ENCODE measurements at regions not wholly inside any gene's neighbourhood (a gene's known extent, or its start where the extent isn't known, plus 50 kb on each side); places are given as distances from the start of the nearest gene placed in this dataset.

- intact Hi-C loops (cut with micrococcal nuclease) = no loop called here
- TF ChIP-seq CTCF (IDR thresholded peaks at IDR 0.05) = no peak
- Mint-ChIP-seq H3K4me3 (no peak overlapping the region), H3K9me3 (no peaks in the 10 kb centered on the region), H3K36me3 (ENCODE audit: low read depth) (no peaks in the 10 kb centered on the region), H3K4me1 (peaks cover 13% of the 10 kb centered on the region), H3K27me3 (peaks cover 9% of the 10 kb centered on the region), H3K27ac (no peak overlapping the region)
- no peak for ATAC-seq (ENCODE audit: low read depth)
- no peak for DNase-seq
- CTCF ChIA-PET = no interaction called here
- POLR2A ChIA-PET = no interaction called here
These were observed 457.4 kb upstream of the PROK2 start for GRCh38 chr3:72242326-72242725.

GRCh38 chr3:72241525-72241924 lies 456.6 kb upstream of the PROK2 start:
- Mint-ChIP-seq H3K27ac (no peak overlapping the region), H3K4me1 (peaks cover 11% of the 10 kb centered on the region), H3K4me3 (no peak overlapping the region), H3K36me3 (ENCODE audit: low read depth) (no peaks in the 10 kb centered on the region), H3K9me3 (no peaks in the 10 kb centered on the region), H3K27me3 (peaks cover 9% of the 10 kb centered on the region)
- DNase-seq (no peak), ATAC-seq (ENCODE audit: low read depth) (no peak)
- CTCF ChIA-PET = no interaction called here
- intact Hi-C loops (cut with micrococcal nuclease) = no loop called here
- POLR2A ChIA-PET = no interaction called here
- TF ChIP-seq CTCF (IDR thresholded peaks at IDR 0.05) = no peak

GRCh38 chr3:72240531-72240930 lies 455.6 kb upstream of the PROK2 start:
- DNase-seq (no peak), ATAC-seq (ENCODE audit: low read depth) (no peak)
- ChIA-PET POLR2A (no interaction called here), CTCF (interaction anchor here (0.7 kb wide), 1 partner anchor 266 kb away, joined by 3 read pairs; no protein-coding TSS in a partner anchor)
- no peaks in the 10 kb centered on the region for H3K36me3 Mint-ChIP-seq (ENCODE audit: low read depth)
- H3K4me3 Mint-ChIP-seq = no peak overlapping the region
- intact Hi-C loops (cut with micrococcal nuclease) = no loop called here
- peaks cover 6% of the 10 kb centered on the region for H3K27me3 Mint-ChIP-seq
- peaks cover 9% of the 10 kb centered on the region for H3K4me1 Mint-ChIP-seq
- no peak overlapping the region for H3K27ac Mint-ChIP-seq
- no peaks in the 10 kb centered on the region for H3K9me3 Mint-ChIP-seq
- TF ChIP-seq CTCF (IDR thresholded peaks at IDR 0.05) = no peak

- no peak for TF ChIP-seq CTCF (IDR thresholded peaks at IDR 0.05)
- Mint-ChIP-seq H3K36me3 (ENCODE audit: low read depth) (no peaks in the 10 kb centered on the region), H3K4me3 (no peak overlapping the region), H3K27ac (no peak overlapping the region), H3K4me1 (peaks cover 3% of the 10 kb centered on the region), H3K9me3 (no peaks in the 10 kb centered on the region), H3K27me3 (peaks cover 2% of the 10 kb centered on the region)
- ChIA-PET CTCF (interaction anchor here (1.5 kb wide), 1 partner anchor 580 kb away, joined by 3 read pairs; no protein-coding TSS in a partner anchor), POLR2A (interaction anchor here (0.7 kb wide), 1 partner anchor 24 kb away, joined by 4 read pairs; no protein-coding TSS in a partner anchor)
- DNase-seq (no peak), ATAC-seq (ENCODE audit: low read depth) (no peak)
- intact Hi-C loops (cut with micrococcal nuclease) = loop anchor here (10.0 kb wide), 1 partner anchor 54 kb away; no protein-coding TSS in a partner anchor
These were observed 453.9 kb upstream of the PROK2 start for GRCh38 chr3:72238801-72239200.

GRCh38 chr3:72238010-72238691 lies 453.2 kb upstream of the PROK2 start:
- Mint-ChIP-seq H3K4me1 (peaks cover 4% of the 10 kb centered on the region), H3K36me3 (ENCODE audit: low read depth) (no peaks in the 10 kb centered on the region), H3K27me3 (peaks cover 2% of the 10 kb centered on the region), H3K9me3 (no peaks in the 10 kb centered on the region), H3K27ac (no peak overlapping the region), H3K4me3 (no peak overlapping the region)
- POLR2A ChIA-PET = interaction anchor here (0.7 kb wide), 1 partner anchor 23 kb away, joined by 4 read pairs; no protein-coding TSS in a partner anchor
- no peak for ATAC-seq (ENCODE audit: low read depth)
- no peak for TF ChIP-seq CTCF (IDR thresholded peaks at IDR 0.05)
- intact Hi-C loops (cut with micrococcal nuclease) = loop anchor here (10.0 kb wide), 1 partner anchor 53 kb away; no protein-coding TSS in a partner anchor
- DNase-seq = no peak
- CTCF ChIA-PET = interaction anchor here (1.5 kb wide), 1 partner anchor 581 kb away, joined by 3 read pairs; no protein-coding TSS in a partner anchor
